ENCODE measurements at regions not wholly inside any gene's neighbourhood (a gene's known extent, or its start where the extent isn't known, plus 50 kb on each side); places are given as distances from the start of the nearest gene placed in this dataset.

- CTCF ChIA-PET: no interaction called here
- DNase-seq (ENCODE audit: low spot score) (no peak), ATAC-seq (no peak; the same call in 1 of the 2 replicates)
- no peak for TF ChIP-seq CTCF (IDR thresholded peaks at IDR 0.05)
- TF ChIP-seq ATF1 (CRISPR knock-in tag; IDR thresholded peaks at IDR 0.05): no peak
- no peak for TF ChIP-seq GABPB1 (CRISPR knock-in tag; IDR thresholded peaks at IDR 0.05)
- TF ChIP-seq CDX4 (CRISPR knock-in tag; IDR thresholded peaks at IDR 0.05; ENCODE audit: borderline replicate concordance): no peak
- Mint-ChIP-seq H3K36me3 (peaks cover 76% of the 10 kb centered on the region), H3K27ac (no peak overlapping the region), H3K4me1 (no peaks in the 10 kb centered on the region), H3K9me3 (peaks cover 93% of the 10 kb centered on the region), H3K4me3 (no peak overlapping the region), H3K27me3 (ENCODE audit: low read depth) (peaks cover 11% of the 10 kb centered on the region)
- POLR2A ChIA-PET: no interaction called here
Measured at GRCh38 chr7:153432063-153432462, 620.1 kb upstream of the DPP6 start.

DNA sequence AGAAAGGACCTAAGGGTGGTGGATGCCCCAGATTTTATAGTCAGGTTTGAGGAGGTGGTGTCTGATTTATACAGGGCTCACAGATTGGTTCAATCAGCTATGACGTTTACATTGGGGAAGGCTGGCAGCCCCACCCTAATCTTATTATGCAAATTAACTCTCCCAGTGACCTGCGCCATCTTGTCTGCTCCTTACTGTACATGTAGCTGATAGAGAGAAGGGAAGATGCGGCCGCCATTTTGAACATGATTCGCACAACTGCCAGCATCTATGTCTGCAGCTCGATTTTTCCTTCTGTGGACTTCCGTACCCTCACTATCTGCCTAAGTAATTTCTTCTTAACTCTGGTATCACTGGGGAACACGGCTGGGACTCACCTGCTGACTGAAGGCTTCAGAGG is 619.0 kb upstream of the DPP6 start:
- Mint-ChIP-seq H3K4me3 (no peak overlapping the region), H3K27me3 (ENCODE audit: low read depth) (peaks cover 11% of the 10 kb centered on the region), H3K36me3 (peaks cover 75% of the 10 kb centered on the region), H3K9me3 (peaks cover 93% of the 10 kb centered on the region), H3K4me1 (no peaks in the 10 kb centered on the region), H3K27ac (no peak overlapping the region)
- ChIA-PET CTCF (no interaction called here), POLR2A (no interaction called here)
- DNase-seq (ENCODE audit: low spot score) (no peak), ATAC-seq (no peak)
- TF ChIP-seq HMGA2 (CRISPR knock-in tag; IDR thresholded peaks at IDR 0.05): no peak
- TF ChIP-seq, protein P1, sequence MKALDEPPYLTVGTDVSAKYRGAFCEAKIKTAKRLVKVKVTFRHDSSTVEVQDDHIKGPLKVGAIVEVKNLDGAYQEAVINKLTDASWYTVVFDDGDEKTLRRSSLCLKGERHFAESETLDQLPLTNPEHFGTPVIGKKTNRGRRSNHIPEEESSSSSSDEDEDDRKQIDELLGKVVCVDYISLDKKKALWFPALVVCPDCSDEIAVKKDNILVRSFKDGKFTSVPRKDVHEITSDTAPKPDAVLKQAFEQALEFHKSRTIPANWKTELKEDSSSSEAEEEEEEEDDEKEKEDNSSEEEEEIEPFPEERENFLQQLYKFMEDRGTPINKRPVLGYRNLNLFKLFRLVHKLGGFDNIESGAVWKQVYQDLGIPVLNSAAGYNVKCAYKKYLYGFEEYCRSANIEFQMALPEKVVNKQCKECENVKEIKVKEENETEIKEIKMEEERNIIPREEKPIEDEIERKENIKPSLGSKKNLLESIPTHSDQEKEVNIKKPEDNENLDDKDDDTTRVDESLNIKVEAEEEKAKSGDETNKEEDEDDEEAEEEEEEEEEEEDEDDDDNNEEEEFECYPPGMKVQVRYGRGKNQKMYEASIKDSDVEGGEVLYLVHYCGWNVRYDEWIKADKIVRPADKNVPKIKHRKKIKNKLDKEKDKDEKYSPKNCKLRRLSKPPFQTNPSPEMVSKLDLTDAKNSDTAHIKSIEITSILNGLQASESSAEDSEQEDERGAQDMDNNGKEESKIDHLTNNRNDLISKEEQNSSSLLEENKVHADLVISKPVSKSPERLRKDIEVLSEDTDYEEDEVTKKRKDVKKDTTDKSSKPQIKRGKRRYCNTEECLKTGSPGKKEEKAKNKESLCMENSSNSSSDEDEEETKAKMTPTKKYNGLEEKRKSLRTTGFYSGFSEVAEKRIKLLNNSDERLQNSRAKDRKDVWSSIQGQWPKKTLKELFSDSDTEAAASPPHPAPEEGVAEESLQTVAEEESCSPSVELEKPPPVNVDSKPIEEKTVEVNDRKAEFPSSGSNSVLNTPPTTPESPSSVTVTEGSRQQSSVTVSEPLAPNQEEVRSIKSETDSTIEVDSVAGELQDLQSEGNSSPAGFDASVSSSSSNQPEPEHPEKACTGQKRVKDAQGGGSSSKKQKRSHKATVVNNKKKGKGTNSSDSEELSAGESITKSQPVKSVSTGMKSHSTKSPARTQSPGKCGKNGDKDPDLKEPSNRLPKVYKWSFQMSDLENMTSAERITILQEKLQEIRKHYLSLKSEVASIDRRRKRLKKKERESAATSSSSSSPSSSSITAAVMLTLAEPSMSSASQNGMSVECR (CRISPR knock-in tag; IDR thresholded peaks at IDR 0.05; ENCODE audit: borderline replicate concordance): no peak
- no peak for TF ChIP-seq IRF2 (CRISPR knock-in tag; IDR thresholded peaks at IDR 0.05; ENCODE audit: borderline replicate concordance, low read depth)
- no peak for TF ChIP-seq TCF7 (CRISPR knock-in tag; IDR thresholded peaks at IDR 0.05; ENCODE audit: low read depth)
- no peak for TF ChIP-seq MYBL2 (CRISPR knock-in tag; IDR thresholded peaks at IDR 0.05)
- TF ChIP-seq, protein P2, sequence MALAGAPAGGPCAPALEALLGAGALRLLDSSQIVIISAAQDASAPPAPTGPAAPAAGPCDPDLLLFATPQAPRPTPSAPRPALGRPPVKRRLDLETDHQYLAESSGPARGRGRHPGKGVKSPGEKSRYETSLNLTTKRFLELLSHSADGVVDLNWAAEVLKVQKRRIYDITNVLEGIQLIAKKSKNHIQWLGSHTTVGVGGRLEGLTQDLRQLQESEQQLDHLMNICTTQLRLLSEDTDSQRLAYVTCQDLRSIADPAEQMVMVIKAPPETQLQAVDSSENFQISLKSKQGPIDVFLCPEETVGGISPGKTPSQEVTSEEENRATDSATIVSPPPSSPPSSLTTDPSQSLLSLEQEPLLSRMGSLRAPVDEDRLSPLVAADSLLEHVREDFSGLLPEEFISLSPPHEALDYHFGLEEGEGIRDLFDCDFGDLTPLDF (CRISPR knock-in tag; IDR thresholded peaks at IDR 0.05): no peak
- TF ChIP-seq PREB (CRISPR knock-in tag; IDR thresholded peaks at IDR 0.05; ENCODE audit: borderline replicate concordance): no peak
- TF ChIP-seq ZNF263 (CRISPR knock-in tag; IDR thresholded peaks at IDR 0.05; ENCODE audit: low read depth): no peak

DNA sequence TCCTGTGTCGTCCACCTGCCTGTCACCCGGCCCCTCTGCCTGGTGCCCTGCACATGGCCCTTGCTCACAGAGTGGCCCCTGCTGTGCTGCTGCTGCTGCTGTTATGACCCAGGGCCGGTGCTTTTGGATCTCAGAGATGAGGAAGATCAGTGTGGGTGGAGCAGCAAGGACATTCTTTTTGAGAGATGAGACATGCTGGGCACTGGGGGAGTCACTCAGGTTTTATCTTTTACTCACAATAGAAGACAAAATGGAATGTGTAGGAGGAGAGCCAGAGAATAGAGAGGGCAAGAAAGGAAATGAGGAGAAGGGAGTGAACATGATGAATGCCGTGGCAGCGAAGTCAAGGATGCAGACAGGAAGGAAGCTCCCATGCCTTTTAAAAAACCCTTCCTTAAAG is 611.5 kb upstream of the DPP6 start:
- Mint-ChIP-seq H3K27ac (no peak overlapping the region), H3K4me3 (no peak overlapping the region), H3K36me3 (peaks cover 53% of the 10 kb centered on the region), H3K9me3 (peaks cover 24% of the 10 kb centered on the region), H3K27me3 (ENCODE audit: low read depth) (peaks cover 3% of the 10 kb centered on the region; the same call in 1 of the 2 replicates), H3K4me1 (no peaks in the 10 kb centered on the region)
- ATAC-seq: no peak
- no peak for DNase-seq (ENCODE audit: low spot score)
- POLR2A ChIA-PET: no interaction called here
- CTCF ChIA-PET: no interaction called here
- TF ChIP-seq EMX1 (CRISPR knock-in tag; IDR thresholded peaks at IDR 0.05): no peak
- no peak for TF ChIP-seq JUN (CRISPR knock-in tag; IDR thresholded peaks at IDR 0.05)
- no peak for TF ChIP-seq ZNF671 (CRISPR knock-in tag; IDR thresholded peaks at IDR 0.05)
- TF ChIP-seq, protein P3, sequence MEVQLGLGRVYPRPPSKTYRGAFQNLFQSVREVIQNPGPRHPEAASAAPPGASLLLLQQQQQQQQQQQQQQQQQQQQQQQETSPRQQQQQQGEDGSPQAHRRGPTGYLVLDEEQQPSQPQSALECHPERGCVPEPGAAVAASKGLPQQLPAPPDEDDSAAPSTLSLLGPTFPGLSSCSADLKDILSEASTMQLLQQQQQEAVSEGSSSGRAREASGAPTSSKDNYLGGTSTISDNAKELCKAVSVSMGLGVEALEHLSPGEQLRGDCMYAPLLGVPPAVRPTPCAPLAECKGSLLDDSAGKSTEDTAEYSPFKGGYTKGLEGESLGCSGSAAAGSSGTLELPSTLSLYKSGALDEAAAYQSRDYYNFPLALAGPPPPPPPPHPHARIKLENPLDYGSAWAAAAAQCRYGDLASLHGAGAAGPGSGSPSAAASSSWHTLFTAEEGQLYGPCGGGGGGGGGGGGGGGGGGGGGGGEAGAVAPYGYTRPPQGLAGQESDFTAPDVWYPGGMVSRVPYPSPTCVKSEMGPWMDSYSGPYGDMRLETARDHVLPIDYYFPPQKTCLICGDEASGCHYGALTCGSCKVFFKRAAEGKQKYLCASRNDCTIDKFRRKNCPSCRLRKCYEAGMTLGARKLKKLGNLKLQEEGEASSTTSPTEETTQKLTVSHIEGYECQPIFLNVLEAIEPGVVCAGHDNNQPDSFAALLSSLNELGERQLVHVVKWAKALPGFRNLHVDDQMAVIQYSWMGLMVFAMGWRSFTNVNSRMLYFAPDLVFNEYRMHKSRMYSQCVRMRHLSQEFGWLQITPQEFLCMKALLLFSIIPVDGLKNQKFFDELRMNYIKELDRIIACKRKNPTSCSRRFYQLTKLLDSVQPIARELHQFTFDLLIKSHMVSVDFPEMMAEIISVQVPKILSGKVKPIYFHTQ (CRISPR knock-in tag; IDR thresholded peaks at IDR 0.05): no peak
- TF ChIP-seq RORB (CRISPR knock-in tag; IDR thresholded peaks at IDR 0.05): no peak
- no peak for TF ChIP-seq ATF3 (CRISPR knock-in tag; conservative IDR thresholded peaks at IDR 0.05)
- no peak for TF ChIP-seq NFYB (CRISPR knock-in tag; conservative IDR thresholded peaks at IDR 0.05; ENCODE audit: low read depth)
- TF ChIP-seq ATF2 (CRISPR knock-in tag; IDR thresholded peaks at IDR 0.05; ENCODE audit: borderline replicate concordance, low read depth): no peak

Measured in WTC11 (cell line).